CD14-positive monocyte (primary cell): ENCODE measurements at regions not wholly inside any gene's neighbourhood (a gene's known extent, or its start where the extent isn't known, plus 50 kb on each side); places are given as distances from the start of the nearest gene placed in this dataset.

Source experiments
- DNase-seq, 3 donors: peaks; one replicate each; pipeline ENCODE4 v3.0.0-alpha.2; 2011 to 2022
- H2AFZ ChIP-seq: 2 replicates; pipeline ENCODE4 v1.6.0; 2012; ENCODE audit warnings: mild to moderate bottlenecking, low read depth, low read length, inconsistent platforms; ENCODE audit not compliant: insufficient read depth, poor library complexity, severe bottlenecking
- H3K27ac ChIP-seq, 2 donors: 1 replicate in 1 of 2; 2 replicates in 1 of 2; pipeline ENCODE4 v1.5.1; 2012 to 2013; ENCODE audit warnings: low read length in 2 of 2, control low read depth in 1 of 2, inconsistent platforms in 1 of 2, low read depth in 1 of 2, mild to moderate bottlenecking in 1 of 2
- H3K27me3 ChIP-seq, 2 donors: one replicate each; pipeline versions ENCODE4 v1.6.0 to v1.6.1; 2011 to 2013; ENCODE audit warnings: low read length in 2 of 2; ENCODE audit not compliant: control insufficient read depth in 2 of 2, insufficient read depth in 2 of 2
- H3K36me3 ChIP-seq, 2 donors: replicated peaks in 1 of 2; 1 replicate in 1 of 2; 2 replicates in 1 of 2; pipeline versions ENCODE4 v1.5.1 to v1.6.1; 2012 to 2013; ENCODE audit warnings: low read length in 2 of 2, control low read depth in 1 of 2, inconsistent platforms in 1 of 2, mild to moderate bottlenecking in 1 of 2; ENCODE audit not compliant: insufficient read depth in 2 of 2, control insufficient read depth in 1 of 2
- H3K4me1 ChIP-seq, 2 donors: 1 replicate in 1 of 2; 2 replicates in 1 of 2; pipeline versions ENCODE4 v1.5.1 to v1.6.1; 2012 to 2013; ENCODE audit warnings: low read length in 2 of 2, control low read depth in 1 of 2, inconsistent platforms in 1 of 2, mild to moderate bottlenecking in 1 of 2, moderate library complexity in 1 of 2; ENCODE audit not compliant: insufficient read depth in 2 of 2, control insufficient read depth in 1 of 2
- H3K4me2 ChIP-seq: replicated peaks from 2 replicates; pipeline ENCODE3; 2012; ENCODE audit warnings: low read length, moderate library complexity, mild to moderate bottlenecking; ENCODE audit not compliant: poor library complexity, severe bottlenecking; ENCODE audit errors: extremely low read depth
- H3K4me3 ChIP-seq, 3 experiments: fragments of 200-600 bp in 1 of 3; sonication (generic) in 1 of 3; replicated peaks in 1 of 3; 1 replicate in 2 of 3; 2 replicates in 1 of 3; pipeline ENCODE4 v1.5.1; 2011 to 2013; ENCODE audit warnings: low read length in 3 of 3, mild to moderate bottlenecking in 3 of 3, control low read depth in 2 of 3, low read depth in 2 of 3, inconsistent platforms in 1 of 3, moderate library complexity in 1 of 3
- H3K79me2 ChIP-seq: 2 replicates; pipeline ENCODE4 v1.6.0; 2012; ENCODE audit warnings: mild to moderate bottlenecking, control low read depth, inconsistent platforms, low read length, moderate library complexity; ENCODE audit not compliant: insufficient read depth
- H3K9ac ChIP-seq: 2 replicates; pipeline ENCODE4 v1.6.0; 2017; ENCODE audit warnings: low read length, mild to moderate bottlenecking; ENCODE audit not compliant: insufficient read depth, poor library complexity, severe bottlenecking
- H3K9me3 ChIP-seq, 2 donors: replicated peaks in 1 of 2; 1 replicate in 1 of 2; 2 replicates in 1 of 2; pipeline versions ENCODE4 v1.5.1 to v1.6.1; 2012 to 2013; ENCODE audit warnings: low read length in 2 of 2, control low read depth in 1 of 2; ENCODE audit not compliant: control insufficient read depth in 1 of 2, insufficient read depth in 1 of 2
- H4K20me1 ChIP-seq: 2 replicates; pipeline ENCODE4 v1.6.0; 2012; ENCODE audit warnings: mild to moderate bottlenecking, low read length, control low read depth, moderate library complexity; ENCODE audit not compliant: insufficient read depth
- H3K27ac Mint-ChIP-seq, 7 donors: one replicate each; pipeline ENCODE4 v1.8.0; 2020; ENCODE audit warnings: mild to moderate bottlenecking in 7 of 7, mixed read lengths in 7 of 7, moderate library complexity in 6 of 7, inconsistent platforms in 2 of 7
- H3K27me3 Mint-ChIP-seq, 3 donors: one replicate each; pipeline ENCODE4 v1.8.0; 2021 to 2022; ENCODE audit warnings: low read depth in 3 of 3, mild to moderate bottlenecking in 3 of 3, mixed read lengths in 3 of 3, moderate library complexity in 3 of 3, inconsistent platforms in 1 of 3
- H3K36me3 Mint-ChIP-seq, 2 donors: one replicate each; pipeline ENCODE4 v1.8.0; 2020; ENCODE audit warnings: mixed read lengths in 2 of 2, inconsistent platforms in 1 of 2, mild to moderate bottlenecking in 1 of 2
- H3K4me1 Mint-ChIP-seq: one replicate; pipeline ENCODE4 v1.8.0; 2020; ENCODE audit warnings: mild to moderate bottlenecking, mixed read lengths
- H3K4me3 Mint-ChIP-seq, 2 donors: one replicate each; pipeline ENCODE4 v1.8.0; 2020; ENCODE audit warnings: mild to moderate bottlenecking in 2 of 2, mixed read lengths in 2 of 2, moderate library complexity in 1 of 2
- H3K9me3 Mint-ChIP-seq, 7 donors: one replicate each; pipeline ENCODE4 v1.8.0; 2020 to 2022; ENCODE audit warnings: mixed read lengths in 7 of 7, mild to moderate bottlenecking in 6 of 7, moderate library complexity in 6 of 7, inconsistent platforms in 2 of 7
- CTCF ChIP-seq: fragments of 200-600 bp; IDR thresholded peaks from one replicate; pipeline ENCODE4 v1.8.0; 2022; ENCODE audit warnings: antibody characterized with exemption, mild to moderate bottlenecking
- WGBS: methylation state at CpG from one replicate; pipeline ENCODE4 v1.1.5; 2013; ENCODE audit warnings: missing lambda C conversion rate; ENCODE audit not compliant: insufficient coverage; 5-methylcytosine and 5-hydroxymethylcytosine counted together
- intact Hi-C, 2 donors: fragments of 100-400 bp; cut with micrococcal nuclease; formaldehyde crosslinking; loops; one replicate each; pipeline versions ENCODE4 v1.15.0 to v1.15.1; 2023

- Histone ChIP-seq H3K79me2 (no peaks in the 10 kb centered on the region), H3K4me1 (no peaks in the 10 kb centered on the region), H3K9me3 (no peaks in the 10 kb centered on the region), H4K20me1 (no peaks in the 10 kb centered on the region), H3K36me3 (no peaks in the 10 kb centered on the region), H3K27ac (no peak overlapping the region), H2AFZ (no peak overlapping the region), H3K27me3 (peaks cover 21 to 53% of the 10 kb centered on the region in 2 donors), H3K4me3 (no peak overlapping the region), H3K9ac (no peak overlapping the region), H3K4me2 (no peak overlapping the region)
- Mint-ChIP-seq H3K27me3 (peaks cover 49 to 83% (median 58%) of the 10 kb centered on the region in 3 donors), H3K36me3 (no peaks in the 10 kb centered on the region), H3K4me1 (peaks cover 4% of the 10 kb centered on the region), H3K27ac (peak overlapping the region in 1 of 7 donors; percentile 3), H3K9me3 (peaks cover 0 to 27% (median 13%) of the 10 kb centered on the region in 7 donors), H3K4me3 (peak overlapping the region in 1 of 2 donors; percentile 58)
- DNase-seq: peak; percentile 21 to 61 (median 33)
- WGBS: no CpG with 5 or more reads among the region's 1 CpG
- no peak for TF ChIP-seq CTCF
- intact Hi-C loops: no loop called here
Observed at GRCh38 chr9:32899181-32899580, 102.2 kb downstream of the APTX start.

- intact Hi-C loops: no loop called here
- Histone ChIP-seq H3K36me3 (no peaks in the 10 kb centered on the region), H4K20me1 (no peaks in the 10 kb centered on the region), H2AFZ (no peak overlapping the region), H3K4me1 (no peaks in the 10 kb centered on the region), H3K9ac (no peak overlapping the region), H3K4me3 (no peak overlapping the region), H3K27ac (no peak overlapping the region), H3K9me3 (no peaks in the 10 kb centered on the region), H3K4me2 (no peak overlapping the region), H3K79me2 (no peaks in the 10 kb centered on the region), H3K27me3 (peaks cover 26 to 56% of the 10 kb centered on the region in 2 donors)
- Mint-ChIP-seq H3K27me3 (peaks cover 52 to 83% (median 59%) of the 10 kb centered on the region in 3 donors), H3K4me1 (peaks cover 4% of the 10 kb centered on the region), H3K27ac (no peak overlapping the region), H3K36me3 (no peaks in the 10 kb centered on the region), H3K9me3 (peaks cover 0 to 27% (median 13%) of the 10 kb centered on the region in 7 donors), H3K4me3 (peak overlapping the region in 1 of 2 donors; percentile 58)
- no peak for DNase-seq
- WGBS: 56% methylated on average over 1 of the region's 3 CpGs
- TF ChIP-seq CTCF: no peak
Observed at GRCh38 chr9:32899761-32900160, 101.7 kb downstream of the APTX start.
